HL-60/S4 (cell line): ENCODE measurements at regions not wholly inside any gene's neighbourhood (a gene's known extent, or its start where the extent isn't known, plus 50 kb on each side); places are given as distances from the start of the nearest gene placed in this dataset.
"Not testable (repeated sequence)": the region's sequence is repeated elsewhere in the genome, so short reads cannot be mapped to it uniquely, and the experiment has no call there.

Source experiments
- in situ Hi-C: fragments of 300-500 bp; cut with MboI; formaldehyde crosslinking; loops from 2 replicates; pipeline ENCODE4 v1.14.3; 2022; ENCODE audit warnings: low sequenced_read_pairs

DNA sequence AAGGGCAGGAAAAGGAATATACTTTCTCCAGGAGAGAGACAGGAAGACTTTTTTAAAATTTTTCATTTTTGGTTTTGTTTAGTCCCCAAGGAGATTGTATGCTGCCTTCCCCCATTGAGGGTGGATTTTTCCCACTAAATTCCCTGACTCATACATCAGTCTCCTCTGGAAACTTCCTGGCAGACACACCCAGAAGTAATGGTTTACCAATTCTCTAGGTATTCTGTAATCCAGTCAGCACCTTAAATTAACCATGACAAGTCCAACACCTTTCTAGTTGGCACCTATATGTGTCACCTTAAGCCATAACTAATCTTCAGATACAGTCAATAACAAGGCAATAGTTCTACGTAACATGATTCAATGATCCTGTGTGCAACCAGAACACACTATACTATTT, 373.6 kb upstream of the NPAP1 start:
- in situ Hi-C loops = not testable (repeated sequence)

DNA sequence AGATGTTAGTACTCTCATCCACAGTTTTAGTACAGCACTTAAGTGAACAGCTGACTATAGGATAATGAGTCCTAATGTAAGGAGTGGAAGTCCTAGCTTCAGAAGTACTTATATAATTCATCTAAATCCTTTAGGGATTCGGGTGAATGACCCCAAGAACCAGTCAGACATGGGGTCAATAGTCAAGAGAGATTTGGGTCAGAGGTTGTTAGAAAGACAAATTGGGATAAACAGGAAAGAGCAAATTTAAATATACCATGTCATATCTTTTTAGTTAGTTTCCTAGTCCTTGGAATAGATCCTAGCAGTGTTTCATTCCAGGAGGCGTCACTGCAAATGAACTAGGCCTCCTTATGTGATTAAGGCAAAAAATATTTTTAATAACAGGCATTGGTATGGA, 370.8 kb upstream of the NPAP1 start:
- in situ Hi-C loops = not testable (repeated sequence)

DNA sequence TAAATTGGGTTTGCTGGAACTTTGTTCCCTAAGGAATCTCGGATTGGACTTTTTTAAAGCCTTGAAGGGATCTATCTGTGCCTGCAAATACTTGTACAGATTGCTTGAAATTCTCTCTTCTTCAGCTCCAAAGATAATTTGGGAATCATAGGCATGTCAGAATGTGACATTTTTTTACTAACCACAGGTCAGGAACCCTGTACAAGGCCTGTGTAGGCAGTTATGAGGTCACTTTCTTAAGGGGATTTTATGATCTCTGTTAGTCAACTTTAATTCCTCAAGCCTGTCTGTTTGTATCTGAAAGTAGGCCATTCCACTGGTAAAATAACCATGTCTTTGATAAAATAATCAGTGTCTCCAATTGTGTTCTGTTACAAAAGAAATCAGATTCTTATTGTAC, 369.9 kb upstream of the NPAP1 start:
- in situ Hi-C loops = not testable (repeated sequence)

DNA sequence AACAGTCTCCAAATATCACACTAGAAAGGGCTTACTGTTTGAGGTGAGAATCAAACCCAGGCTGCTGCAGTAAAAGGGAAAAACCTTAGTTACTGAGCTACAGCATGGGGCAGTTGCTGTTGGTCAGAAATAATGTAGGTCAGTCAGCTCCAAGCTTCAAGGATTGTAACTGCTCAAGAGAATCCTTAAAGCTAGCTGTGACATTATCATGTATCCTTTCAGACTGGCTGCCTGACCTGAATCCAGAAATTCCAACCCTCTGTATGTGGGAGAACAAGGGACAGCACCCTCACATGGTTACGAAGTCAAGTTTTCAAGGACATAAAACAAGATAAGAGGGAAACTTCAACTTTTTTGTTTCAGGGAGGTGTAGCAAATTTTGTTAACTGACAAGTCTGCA, 365.9 kb upstream of the NPAP1 start:
- in situ Hi-C loops = not testable (repeated sequence)

DNA sequence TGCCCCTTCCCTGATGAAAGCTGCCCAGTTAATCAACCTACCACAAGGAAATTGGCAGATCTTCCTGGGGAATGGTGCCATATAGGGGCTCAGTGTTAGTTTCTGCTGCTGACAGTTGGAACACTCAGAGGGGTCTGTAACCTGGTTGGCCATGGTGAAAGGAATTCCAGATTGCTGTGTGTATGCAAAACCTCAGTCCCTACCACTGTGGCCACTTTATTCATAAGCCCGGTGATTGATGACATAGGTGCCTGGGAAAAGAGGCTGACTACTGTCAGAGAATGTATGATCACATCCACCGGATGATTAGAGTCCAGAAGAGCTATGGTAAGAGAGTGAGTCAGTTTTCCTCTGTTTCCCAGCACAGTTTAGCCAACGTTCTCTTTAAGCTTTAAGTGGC, 363.9 kb upstream of the NPAP1 start:
- in situ Hi-C loops = not testable (repeated sequence)

DNA sequence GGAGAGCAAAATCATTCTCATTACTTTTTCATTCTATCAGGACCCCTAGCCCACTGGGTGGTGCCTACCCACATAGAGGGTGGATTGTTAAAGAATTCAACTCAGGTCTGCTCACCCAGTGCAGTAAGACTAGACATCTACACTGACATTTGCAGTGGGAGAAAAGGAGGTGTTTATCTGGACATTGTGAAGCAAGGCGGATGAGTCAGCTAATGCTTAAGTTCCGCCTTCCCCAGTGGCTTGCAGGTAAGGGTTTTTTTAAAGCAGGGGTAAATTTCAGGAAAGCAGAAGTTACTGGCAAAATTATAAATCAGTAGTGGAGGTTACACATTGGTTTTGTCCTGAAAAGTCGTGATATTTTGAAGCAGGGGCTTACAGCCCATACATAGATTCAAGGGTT, 359.2 kb upstream of the NPAP1 start:
- in situ Hi-C loops = not testable (repeated sequence)

DNA sequence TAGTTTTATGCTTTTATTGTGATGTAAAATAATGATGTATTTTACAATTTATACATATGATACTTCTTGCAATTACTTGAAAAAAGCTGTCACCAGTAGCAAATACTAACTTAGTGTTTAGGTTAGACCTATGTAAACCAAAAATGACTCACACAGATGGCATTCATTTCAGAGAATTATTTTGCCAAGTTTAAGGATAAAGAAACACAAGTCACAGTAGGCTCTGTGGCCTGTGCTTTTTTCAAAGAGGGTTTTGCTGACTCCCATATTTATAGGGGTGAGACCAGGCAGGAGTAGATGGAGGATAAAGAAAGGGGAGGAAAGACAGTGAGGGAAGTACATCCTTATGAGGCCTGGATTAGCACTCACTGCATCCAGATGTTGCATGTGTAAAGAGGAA, 356.6 kb upstream of the NPAP1 start:
- in situ Hi-C loops = no loop called here

DNA sequence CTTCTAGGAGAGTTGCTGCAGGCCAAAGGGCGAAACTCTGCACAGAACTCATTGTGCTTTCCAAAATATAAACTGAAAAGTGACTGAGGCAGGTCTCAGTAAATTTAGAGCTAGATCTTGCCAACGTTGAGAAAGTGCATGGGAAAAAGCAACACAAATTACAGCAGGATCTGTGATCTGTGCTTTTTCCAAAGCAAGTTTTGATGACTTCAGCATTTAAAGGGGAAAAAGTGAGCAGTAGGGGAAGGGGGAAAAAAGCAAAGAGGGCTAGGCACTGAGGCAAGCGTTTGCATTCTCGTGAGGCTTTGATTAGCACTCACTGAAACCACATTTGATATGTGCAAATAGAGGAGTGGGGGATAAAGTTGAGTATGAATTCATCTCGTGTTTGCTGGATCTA, 351.5 kb upstream of the NPAP1 start:
- in situ Hi-C loops = not testable (repeated sequence)

DNA sequence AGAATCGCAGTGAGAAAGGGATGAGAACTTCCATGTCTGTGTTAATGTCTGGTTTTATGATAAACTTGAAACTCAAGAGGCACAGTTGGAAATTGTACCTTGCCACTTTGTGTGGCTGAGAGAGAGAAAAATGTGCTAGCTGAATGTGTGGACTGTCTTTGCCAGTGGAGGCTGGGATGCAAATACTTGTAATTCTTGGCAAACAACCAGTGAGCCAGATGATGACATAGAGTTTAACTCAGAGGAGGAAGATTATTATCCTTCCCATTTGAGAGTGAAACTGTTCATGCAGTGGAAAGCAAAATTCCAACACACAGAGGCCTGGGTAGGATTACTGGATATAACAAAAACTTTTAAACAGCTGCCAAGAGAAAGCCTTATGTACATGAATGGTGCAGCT, 349.1 kb upstream of the NPAP1 start:
- in situ Hi-C loops = not testable (repeated sequence)

DNA sequence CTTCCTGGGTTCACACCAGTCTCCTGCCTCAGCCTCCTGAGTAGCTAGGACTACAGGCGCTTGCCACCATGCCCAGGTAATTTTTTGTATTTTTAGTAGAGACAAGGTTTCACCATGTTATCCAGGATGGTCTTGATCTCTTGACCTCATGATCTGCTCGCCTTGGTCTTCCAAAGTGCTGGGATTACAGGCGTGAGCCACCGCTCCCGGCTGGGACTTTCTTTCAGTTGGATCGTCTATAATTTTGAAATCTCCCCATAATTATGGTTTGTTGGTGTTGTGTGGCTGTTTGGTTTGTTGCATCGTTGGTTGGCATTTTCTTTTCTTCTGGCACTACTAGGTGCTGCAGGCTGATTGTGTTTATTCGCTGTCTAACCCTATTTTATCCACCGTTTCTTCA, 343.6 kb upstream of the NPAP1 start:
- in situ Hi-C loops = not testable (repeated sequence)

DNA sequence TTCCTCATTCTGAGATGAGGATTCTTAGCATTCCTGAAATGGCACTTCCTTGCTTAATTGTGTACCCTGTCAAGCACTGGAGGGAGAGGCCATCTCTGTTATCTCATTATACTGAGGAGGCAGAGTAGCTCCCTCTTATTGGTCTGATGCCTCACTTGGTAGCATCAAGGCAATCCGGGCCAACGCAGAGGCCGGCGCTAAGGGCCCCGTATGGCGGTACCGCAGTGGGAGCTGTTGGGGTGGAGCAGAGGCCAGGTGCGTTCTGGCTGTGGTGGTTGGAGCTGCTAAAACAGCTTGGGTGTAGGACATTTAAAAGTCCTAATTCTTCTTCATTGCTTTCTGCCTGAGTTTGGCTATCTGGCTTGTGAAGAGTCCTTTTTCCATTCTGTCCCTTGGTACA, 333.7 kb upstream of the NPAP1 start:
- in situ Hi-C loops = not testable (repeated sequence)

DNA sequence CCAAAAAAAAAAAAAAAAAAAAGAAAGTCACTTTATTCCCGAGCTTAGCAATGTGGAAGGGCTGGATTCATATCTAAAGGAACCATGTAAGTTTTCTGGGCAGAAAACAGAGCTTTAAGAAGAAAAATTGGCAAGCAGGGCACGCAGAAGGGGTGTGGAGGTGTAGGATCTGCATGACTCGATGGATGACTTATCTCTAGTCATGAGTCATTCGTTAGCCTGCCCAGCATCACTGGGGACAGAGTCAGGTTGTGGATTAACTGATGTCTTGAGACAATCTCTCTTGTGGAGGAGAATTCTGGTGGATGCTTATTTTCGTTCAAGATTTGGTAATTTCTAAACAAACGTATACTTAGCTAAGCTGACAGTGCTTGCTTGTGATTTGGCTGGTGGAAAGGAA, 322.8 kb upstream of the NPAP1 start:
- in situ Hi-C loops = not testable (repeated sequence)

DNA sequence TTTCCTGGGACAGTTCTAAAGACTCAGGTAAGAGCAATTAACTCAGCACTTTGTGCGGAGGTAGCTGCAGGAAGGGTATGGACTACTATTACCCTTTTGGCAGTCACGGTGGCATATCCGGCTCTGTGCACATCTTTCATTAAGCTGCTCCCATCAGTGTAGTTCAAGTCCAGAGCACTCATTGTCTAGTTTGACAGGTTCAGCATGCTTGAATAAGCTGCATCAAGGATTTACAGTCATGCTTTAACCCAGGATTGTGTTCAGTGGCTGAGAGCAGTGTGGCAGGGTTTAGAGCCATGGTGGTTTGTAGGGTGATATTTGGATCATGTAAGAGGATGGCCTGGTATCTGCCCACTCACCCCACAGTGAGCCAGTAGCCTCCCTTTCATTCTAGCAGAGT, 294.5 kb upstream of the NPAP1 start:
- in situ Hi-C loops = not testable (repeated sequence)

DNA sequence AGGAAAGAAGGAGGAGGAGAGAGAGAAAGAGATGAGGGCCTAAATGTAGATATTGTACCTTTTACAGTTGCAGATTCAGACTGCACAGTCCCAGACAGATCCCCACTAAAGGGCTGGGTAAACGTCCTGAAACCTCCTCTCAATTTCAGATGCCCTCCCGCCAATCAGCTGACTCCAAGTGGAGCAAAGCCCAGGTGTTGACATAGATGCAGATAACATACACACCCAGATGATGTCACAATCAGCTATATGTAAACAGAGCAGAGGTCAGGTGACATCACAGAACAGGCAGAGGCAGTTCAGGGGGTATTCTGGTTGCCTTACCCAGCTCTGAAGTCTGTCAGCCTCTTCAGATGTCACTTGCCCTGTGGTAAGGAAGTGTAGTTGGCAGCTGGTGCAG, 290.3 kb upstream of the NPAP1 start:
- in situ Hi-C loops = not testable (repeated sequence)

DNA sequence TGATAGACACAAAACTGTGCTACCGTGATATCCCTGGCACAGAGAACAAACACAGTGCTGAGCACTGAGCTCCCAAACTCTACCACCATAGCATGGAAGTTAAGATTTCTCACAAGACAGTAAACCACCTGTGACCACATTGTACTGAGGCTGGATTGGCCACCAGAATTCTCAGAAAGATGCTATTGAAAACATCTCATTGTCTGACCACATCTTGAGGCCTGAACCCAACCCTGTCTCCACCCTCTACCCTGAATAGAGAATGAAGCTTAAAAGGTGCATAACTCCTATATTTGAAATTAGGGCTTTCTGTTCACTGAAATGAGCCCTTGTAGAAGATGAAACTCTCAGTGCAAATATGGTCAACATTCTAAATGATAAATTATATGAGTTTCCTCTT, 281.3 kb upstream of the NPAP1 start:
- in situ Hi-C loops = no loop called here

DNA sequence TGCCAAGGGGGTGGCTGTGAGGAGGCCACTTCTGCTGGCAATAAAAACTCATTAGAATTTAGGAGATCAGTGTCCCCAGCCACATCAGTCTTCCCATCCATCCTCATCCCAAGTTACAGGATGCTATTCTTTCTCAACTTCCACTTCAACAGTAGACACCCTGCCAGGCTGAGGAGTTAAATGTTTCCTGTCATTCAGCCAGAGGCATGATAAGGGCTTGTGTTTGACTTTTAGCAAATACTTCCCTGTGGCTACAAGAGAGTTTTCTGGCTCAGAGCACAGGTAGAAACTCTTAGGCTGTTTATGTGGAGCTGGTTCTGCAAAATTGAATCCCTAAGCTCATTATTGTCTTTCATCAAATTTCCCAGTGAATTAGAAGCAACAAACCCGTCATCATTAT, 262.9 kb upstream of the NPAP1 start:
- in situ Hi-C loops = not testable (repeated sequence)

DNA sequence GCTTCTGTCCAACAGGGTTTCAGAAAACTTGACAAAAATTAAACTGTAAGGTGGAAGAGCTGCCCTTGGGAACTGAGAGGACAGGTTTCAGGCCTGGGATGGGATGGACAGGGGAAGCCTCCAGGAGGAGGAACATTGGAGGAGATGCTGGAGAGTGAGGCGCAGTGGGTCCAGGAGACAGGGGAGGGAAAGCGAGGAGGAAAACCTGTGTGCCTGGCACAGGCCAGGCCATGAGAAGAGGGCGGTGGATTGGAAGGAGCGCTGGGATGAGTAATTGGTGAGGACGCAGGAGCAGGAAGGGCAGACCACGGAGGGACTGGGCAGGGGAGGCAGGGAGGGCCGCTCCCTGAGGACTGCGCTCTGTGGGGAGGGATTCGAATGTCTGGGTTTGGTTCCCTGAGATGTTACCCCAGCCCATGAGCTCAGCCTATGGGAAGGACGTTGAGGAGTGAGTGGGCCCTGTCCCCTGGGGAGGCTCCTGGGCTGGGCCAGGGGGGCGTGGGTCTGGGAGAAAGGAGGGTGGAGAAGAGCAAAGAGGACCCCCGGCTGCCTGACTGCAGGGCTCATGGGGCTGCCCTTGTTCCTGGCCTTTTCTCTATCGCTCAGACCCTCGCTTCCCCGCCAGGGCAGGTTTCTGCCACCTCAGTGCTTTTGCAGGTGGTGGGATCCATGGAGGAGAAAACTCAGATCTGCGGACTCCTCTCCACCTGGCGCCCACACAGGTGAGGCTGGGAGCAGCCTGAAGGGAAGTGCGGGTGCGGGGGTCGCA, 249.1 kb upstream of the NPAP1 start:
- in situ Hi-C loops = not testable (repeated sequence)

DNA sequence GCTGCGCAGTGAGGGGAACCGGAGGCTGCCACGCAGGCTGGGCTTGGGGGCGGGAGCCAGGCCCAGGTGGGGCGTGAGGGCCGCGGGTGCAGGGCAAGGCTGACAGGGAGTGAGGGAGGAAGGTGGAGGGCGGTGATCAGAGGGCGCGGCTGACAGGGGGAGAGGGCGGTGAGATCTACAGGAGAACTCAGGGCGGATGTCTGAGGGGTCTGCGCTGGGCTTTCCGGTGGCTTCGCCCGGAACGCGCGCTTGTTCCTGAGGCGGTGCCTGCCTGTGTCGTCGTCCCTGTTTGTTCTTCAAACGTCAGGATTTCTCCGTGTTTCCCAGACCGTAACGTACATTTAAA, 248.5 kb upstream of the NPAP1 start:
- in situ Hi-C loops = not testable (repeated sequence)

DNA sequence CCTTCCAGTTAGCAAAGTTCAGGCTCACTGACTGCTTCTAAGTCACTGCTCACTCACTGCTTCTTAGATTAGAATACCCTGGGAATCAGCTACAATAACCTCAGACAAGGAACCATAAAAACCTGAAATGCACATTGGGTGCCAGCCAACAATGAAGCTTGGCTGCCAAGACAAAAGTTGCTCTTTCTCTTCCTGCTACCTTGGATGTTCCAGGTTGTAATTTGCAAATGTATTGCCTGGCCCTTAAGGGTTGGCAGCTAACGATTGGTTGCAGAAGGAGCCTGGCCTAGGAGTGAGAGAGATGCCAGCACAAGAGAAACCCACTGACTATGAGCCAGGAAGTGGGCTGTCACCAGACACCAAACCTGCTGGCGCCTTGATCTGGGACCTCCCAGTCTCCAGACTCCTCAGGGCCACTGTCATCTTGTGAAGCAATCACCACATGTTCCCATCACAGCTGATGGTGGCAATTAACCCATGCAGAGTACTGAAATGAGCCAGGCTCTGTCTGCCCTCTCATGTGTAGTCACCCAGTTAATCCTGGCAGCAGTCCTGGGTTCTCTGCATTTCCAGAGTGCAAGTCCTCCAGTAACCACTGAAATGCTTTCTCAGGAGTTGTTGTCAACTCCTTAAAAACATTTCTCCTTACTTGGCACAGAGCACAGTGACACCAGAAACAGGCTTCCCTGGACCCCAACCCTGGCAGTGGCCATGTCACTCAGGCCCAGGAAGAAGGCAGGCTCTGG, 240.3 kb upstream of the NPAP1 start:
- in situ Hi-C loops = not testable (repeated sequence)

DNA sequence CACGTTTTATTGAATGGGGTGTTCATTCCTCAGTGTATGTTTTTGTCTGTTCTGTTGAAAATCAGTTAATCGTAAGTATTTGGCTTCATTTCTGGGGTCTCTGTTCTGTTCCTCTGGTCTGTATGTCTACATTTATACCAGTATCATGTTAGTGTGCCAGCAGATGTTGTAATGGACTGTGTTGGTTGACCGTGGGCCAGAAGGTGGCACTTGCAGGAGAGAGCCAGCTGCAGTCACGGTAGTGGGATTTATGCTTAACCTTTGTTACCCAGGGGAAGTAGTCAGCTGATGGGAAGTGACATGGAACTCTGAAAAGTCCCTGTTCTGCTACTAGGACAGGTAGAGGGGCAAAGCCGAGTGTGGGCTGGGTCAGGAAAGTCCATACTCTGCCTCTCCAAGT, 238.3 kb upstream of the NPAP1 start:
- in situ Hi-C loops = not testable (repeated sequence)

DNA sequence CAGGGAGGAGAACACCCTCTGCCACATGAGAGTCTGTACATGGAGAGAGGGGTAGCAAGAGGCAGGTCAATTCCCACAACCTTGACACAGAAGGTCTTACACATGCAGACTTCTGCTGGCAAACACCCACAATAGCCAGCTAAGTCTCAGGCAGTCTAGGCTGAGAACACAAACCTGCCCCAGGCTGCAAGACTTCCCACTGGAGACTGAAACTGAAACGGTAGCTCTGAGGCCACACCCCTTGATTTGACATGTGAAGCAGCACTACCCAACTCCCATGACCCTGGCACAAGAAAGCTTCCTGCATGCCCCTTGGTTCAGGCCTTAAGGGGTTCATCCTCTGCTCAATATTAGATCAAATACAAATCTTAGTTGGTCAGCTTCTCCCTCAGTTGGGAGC, 237.8 kb upstream of the NPAP1 start:
- in situ Hi-C loops = not testable (repeated sequence)
